Large intestine (tissue), 3 donors: ENCODE measurements at regions not wholly inside any gene's neighbourhood (a gene's known extent, or its start where the extent isn't known, plus 50 kb on each side); places are given as distances from the start of the nearest gene placed in this dataset.
"Not testable (repeated sequence)": the region's sequence is repeated elsewhere in the genome, so short reads cannot be mapped to it uniquely, and the experiment has no call there.

Experiments used
- DNase-seq, 2 donors: peaks; one replicate each; pipeline versions ENCODE4 v3.0.0 to v3.0.0-alpha.2; 2013
- H3K27ac ChIP-seq: one replicate; pipeline ENCODE4 v1.5.1; 2013; ENCODE audit warnings: low read length
- H3K27me3 ChIP-seq: 2 replicates; pipeline ENCODE4 v1.6.1; 2013; ENCODE audit warnings: low read length; ENCODE audit not compliant: control insufficient read depth, insufficient read depth
- H3K36me3 ChIP-seq: 2 replicates; pipeline ENCODE4 v1.6.1; 2013; ENCODE audit warnings: low read length; ENCODE audit not compliant: control insufficient read depth, insufficient read depth
- H3K4me1 ChIP-seq: one replicate; pipeline ENCODE4 v1.6.1; 2013; ENCODE audit warnings: low read length; ENCODE audit not compliant: control insufficient read depth, insufficient read depth
- H3K4me3 ChIP-seq: one replicate; pipeline ENCODE4 v1.5.1; 2013; ENCODE audit warnings: low read length
- H3K9me3 ChIP-seq: one replicate; pipeline ENCODE4 v1.6.1; 2013; ENCODE audit warnings: mild to moderate bottlenecking, low read depth, low read length, moderate library complexity; ENCODE audit not compliant: control insufficient read depth
- WGBS: methylation state at CpG from one replicate; pipeline ENCODE4 v1.1.5; 2013; ENCODE audit warnings: low lambda C conversion rate; ENCODE audit not compliant: insufficient coverage; 5-methylcytosine and 5-hydroxymethylcytosine counted together

DNA sequence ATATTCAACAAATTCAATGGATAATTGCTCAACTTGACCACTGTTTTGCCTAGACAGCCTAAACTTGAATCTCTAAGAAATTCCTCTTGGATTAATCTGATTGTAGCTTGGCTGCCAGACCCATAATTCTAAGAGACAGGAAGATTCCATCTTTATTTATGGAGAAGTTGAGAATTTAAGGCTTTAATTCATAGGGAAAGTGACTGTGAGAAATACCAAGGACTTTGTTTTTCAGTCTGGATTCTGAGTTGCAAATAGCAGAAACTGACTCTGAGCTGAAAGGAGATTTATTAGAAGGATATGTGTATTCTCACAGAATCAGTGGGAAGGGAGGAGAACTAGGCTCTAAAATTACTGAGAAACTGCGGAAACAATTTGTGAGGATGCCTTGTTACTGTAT is 195.7 kb downstream of the OXSM start:
- Histone ChIP-seq H3K27ac (no peak overlapping the region), H3K9me3 (no peaks in the 10 kb centered on the region), H3K4me3 (no peak overlapping the region), H3K4me1 (no peaks in the 10 kb centered on the region), H3K36me3 (no peaks in the 10 kb centered on the region), H3K27me3 (no peaks in the 10 kb centered on the region)
- DNase-seq = no peak
- no CpG with 5 or more reads among the region's 1 CpG for WGBS

- Histone ChIP-seq H3K4me3 (no peak overlapping the region), H3K9me3 (no peaks in the 10 kb centered on the region), H3K27me3 (no peaks in the 10 kb centered on the region), H3K4me1 (no peaks in the 10 kb centered on the region), H3K27ac (no peak overlapping the region), H3K36me3 (no peaks in the 10 kb centered on the region)
- DNase-seq = no peak
- 100% methylated on average over 2 of the region's 3 CpGs for WGBS
Observed at GRCh38 chr3:25992606-25993005, 202.7 kb downstream of the OXSM start.

GRCh38 chr3:26004172-26004571 is 214.3 kb downstream of the OXSM start:
- Histone ChIP-seq H3K27me3 (no peaks in the 10 kb centered on the region), H3K4me1 (no peaks in the 10 kb centered on the region), H3K27ac (no peak overlapping the region), H3K4me3 (no peak overlapping the region), H3K36me3 (no peaks in the 10 kb centered on the region), H3K9me3 (no peaks in the 10 kb centered on the region)
- DNase-seq = no peak

DNA sequence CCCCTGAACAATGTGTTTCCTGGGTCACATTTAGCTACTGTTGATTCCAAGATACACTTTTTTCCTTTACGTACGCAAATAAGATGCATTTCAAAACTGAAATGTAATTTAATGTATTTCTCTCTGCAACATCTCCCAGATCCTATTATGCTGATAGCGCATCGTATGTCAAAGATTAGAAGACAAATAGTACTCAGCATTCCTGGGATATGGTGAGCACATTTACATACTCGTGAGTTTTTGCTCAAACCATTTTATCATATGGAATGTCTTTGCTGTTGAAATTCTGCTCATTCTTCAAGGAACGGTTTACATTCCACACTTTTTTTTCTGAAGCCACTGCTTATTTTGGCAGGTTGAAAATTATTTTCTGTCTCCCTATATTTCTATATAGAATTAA is 221.4 kb downstream of the OXSM start:
- Histone ChIP-seq H3K36me3 (no peaks in the 10 kb centered on the region), H3K4me3 (no peak overlapping the region), H3K27me3 (no peaks in the 10 kb centered on the region), H3K4me1 (no peaks in the 10 kb centered on the region), H3K9me3 (no peaks in the 10 kb centered on the region), H3K27ac (no peak overlapping the region)
- WGBS = 58% methylated on average over 6 of the region's 6 CpGs
- DNase-seq = no peak

- Histone ChIP-seq H3K4me3 (no peak overlapping the region), H3K9me3 (no peaks in the 10 kb centered on the region), H3K27me3 (no peaks in the 10 kb centered on the region), H3K36me3 (no peaks in the 10 kb centered on the region), H3K4me1 (no peaks in the 10 kb centered on the region), H3K27ac (no peak overlapping the region)
- no peak for DNase-seq
- WGBS = 83% methylated on average over 1 of the region's 3 CpGs
Observed at GRCh38 chr3:26012241-26012745, 222.4 kb downstream of the OXSM start.

DNA sequence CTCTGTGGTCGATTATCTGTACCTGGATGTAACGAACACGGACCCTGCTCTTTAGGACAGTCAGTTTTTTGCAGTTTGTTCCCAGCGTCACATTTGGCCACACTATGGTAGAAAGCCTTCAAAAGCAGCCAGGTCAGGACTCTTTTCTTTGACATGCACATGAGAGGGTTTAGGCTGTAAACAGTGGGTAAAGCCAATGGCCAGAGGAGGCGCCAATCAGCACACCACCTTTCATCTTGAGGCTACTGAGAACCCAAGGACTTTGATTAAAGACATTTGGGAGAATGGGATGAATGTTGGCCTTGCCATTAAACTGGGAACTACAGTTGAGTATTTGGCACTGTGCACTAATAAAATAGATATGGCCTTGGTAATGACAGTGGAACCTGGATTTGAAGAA is 225.9 kb downstream of the OXSM start:
- H3K27ac ChIP-seq = no peak overlapping the region
- H3K36me3 ChIP-seq = no peaks in the 10 kb centered on the region
- H3K4me3 ChIP-seq = no peak overlapping the region
- WGBS = no CpG with 5 or more reads among the region's 5 CpGs
- no peaks in the 10 kb centered on the region for H3K9me3 ChIP-seq
- H3K27me3 ChIP-seq = no peaks in the 10 kb centered on the region
- no peak for DNase-seq
- no peaks in the 10 kb centered on the region for H3K4me1 ChIP-seq

DNA sequence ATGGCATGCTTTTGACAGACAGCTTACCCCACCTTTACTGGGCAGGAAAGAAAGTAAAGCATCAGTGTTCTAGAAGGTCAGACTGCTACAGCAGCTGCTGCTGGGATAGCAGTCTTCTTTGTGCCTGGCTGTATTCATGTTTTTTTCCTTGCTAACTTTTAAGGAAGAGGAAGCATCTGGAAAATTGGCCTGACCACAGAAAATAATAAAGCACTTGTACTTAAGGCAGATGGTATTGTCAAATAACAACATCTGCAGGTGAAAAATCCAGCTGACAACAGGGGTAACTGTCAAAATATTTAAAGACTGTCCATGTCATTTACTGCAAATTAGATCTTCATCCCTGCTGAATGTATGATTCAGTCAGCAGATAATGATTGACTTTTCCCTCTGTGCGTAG is 229.0 kb downstream of the OXSM start:
- H3K36me3 ChIP-seq = no peaks in the 10 kb centered on the region
- no peak overlapping the region for H3K27ac ChIP-seq
- no peak for DNase-seq
- H3K27me3 ChIP-seq = no peaks in the 10 kb centered on the region
- H3K9me3 ChIP-seq = no peaks in the 10 kb centered on the region
- 100% methylated on average over 1 of the region's 1 CpG for WGBS
- no peak overlapping the region for H3K4me3 ChIP-seq
- no peaks in the 10 kb centered on the region for H3K4me1 ChIP-seq

GRCh38 chr3:26024206-26024605 is 234.3 kb downstream of the OXSM start:
- H3K4me3 ChIP-seq, H3K27ac ChIP-seq, H3K27me3 ChIP-seq, H3K4me1 ChIP-seq, DNase-seq, H3K36me3 ChIP-seq, H3K9me3 ChIP-seq: not testable (repeated sequence)
- WGBS = 94% methylated on average over 2 of the region's 3 CpGs

- DNase-seq = no peak
- Histone ChIP-seq H3K4me3 (no peak overlapping the region), H3K27ac (no peak overlapping the region), H3K9me3 (no peaks in the 10 kb centered on the region), H3K36me3 (no peaks in the 10 kb centered on the region), H3K27me3 (no peaks in the 10 kb centered on the region), H3K4me1 (no peaks in the 10 kb centered on the region)
- WGBS = no CpG with 5 or more reads among the region's 2 CpGs
Observed at GRCh38 chr3:26029321-26029720, 239.4 kb downstream of the OXSM start.

DNA sequence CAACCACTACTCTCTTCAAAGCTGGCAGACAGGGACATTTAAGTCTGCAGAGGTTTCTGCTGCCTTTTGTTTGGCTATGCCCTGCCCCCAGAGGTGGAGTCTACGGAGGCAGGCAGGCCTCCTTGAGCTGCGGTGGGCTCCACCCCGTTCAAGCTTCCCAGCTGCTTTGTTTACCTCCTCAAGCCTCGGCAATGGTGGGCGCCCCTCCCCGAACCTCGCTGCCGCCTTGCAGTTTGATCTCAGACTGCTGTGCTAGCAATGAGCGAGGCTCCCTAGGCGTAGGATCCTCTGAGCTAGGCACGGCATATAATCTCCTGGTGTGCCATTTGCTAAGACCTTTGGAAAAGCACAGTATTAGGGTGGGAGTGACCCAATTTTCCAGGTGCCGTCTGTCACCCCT is 252.2 kb downstream of the OXSM start:
- not testable (repeated sequence) for H3K4me1 ChIP-seq, H3K4me3 ChIP-seq, H3K36me3 ChIP-seq, H3K9me3 ChIP-seq, H3K27ac ChIP-seq, DNase-seq, H3K27me3 ChIP-seq
- no CpG with 5 or more reads among the region's 12 CpGs for WGBS

DNA sequence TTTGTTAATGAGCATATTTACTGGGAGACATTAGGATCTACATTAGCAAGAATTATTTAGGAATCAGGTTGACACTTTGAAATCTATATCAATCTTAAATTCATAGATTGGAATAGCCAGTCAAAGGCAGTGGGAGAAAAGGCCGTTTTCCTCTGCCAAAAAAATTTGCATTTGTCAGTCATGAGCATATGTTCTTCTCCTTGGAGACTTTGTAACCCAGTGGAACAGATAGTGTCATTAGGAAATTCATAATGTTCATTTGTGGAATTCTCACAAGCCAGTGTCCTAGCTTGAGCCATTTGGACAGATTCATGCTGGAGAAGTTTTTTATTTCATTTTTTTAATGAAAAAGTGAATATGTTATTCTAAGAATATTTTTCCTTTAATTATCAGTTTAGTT is 260.1 kb downstream of the OXSM start:
- WGBS = no CpG with 5 or more reads among the region's 1 CpG

More for the DNA sequence above, 260.1 kb downstream of the OXSM start:
- Histone ChIP-seq H3K9me3 (no peaks in the 10 kb centered on the region), H3K36me3 (no peaks in the 10 kb centered on the region), H3K27me3 (no peaks in the 10 kb centered on the region), H3K27ac (no peak overlapping the region), H3K4me1 (no peaks in the 10 kb centered on the region), H3K4me3 (no peak overlapping the region)
- DNase-seq = no peak
